ENCODE measurements at regions not wholly inside any gene's neighbourhood (a gene's known extent, or its start where the extent isn't known, plus 50 kb on each side); places are given as distances from the start of the nearest gene placed in this dataset.
"Not testable (repeated sequence)": the region's sequence is repeated elsewhere in the genome, so short reads cannot be mapped to it uniquely, and the experiment has no call there.

DNA sequence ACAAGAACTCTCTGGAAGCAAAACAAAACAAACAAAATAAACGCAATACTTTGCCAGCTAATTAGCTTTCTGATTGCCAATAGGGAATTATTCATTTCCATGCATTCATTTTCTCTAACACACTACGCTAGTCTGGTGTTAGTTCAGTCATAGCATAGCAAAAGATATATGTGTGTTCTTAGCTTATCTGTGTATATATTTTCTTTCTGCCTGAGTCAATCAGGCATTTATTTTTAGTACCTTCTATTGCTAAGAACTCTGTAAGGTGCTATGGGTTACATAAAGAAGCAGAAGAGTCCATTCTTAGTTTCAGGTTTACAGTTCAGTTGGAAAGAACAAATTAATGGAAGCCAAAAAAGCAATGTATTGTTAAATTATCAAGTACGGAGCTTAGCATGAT is 490.9 kb downstream of the KLF5 start:
- no peak for DNase-seq

DNA sequence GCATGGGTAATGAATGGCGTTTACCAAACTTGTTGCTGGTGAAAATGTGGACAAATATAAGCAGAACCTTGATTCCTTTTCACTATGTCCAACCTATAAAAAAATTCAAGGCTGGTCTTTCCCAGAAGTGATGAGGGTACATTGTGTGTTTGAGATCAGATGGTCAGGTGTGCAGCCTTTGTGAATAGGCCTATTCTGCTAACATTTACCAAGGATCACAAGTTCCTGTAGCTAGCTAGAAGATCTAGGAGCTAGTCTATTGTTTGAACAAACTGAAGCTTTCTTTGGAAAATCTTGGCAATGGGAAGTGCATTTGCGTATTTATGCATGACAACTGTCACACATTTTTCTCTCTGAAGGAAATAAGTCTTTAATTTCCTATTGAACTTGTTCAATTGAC is 489.6 kb downstream of the KLF5 start:
- no peak for DNase-seq

DNA sequence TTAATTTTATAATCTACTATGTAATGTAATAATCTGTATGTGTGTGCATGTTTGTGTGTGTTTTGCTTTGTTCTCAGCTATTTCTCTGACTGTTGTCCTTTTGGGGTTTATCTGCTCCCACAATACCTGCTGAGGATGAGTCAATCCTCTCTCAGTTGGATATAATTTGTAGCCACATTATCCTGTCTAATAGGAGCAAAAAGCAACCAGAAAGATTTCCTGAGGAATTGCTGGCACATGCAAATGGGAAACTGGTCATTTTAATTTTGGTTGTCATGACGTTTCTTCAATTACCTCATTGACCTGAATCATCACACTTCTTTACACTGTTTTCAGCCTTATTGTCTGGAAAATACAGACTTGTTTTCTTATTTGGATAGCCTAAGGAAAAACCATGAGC is 488.4 kb downstream of the KLF5 start:
- no peak for DNase-seq

DNA sequence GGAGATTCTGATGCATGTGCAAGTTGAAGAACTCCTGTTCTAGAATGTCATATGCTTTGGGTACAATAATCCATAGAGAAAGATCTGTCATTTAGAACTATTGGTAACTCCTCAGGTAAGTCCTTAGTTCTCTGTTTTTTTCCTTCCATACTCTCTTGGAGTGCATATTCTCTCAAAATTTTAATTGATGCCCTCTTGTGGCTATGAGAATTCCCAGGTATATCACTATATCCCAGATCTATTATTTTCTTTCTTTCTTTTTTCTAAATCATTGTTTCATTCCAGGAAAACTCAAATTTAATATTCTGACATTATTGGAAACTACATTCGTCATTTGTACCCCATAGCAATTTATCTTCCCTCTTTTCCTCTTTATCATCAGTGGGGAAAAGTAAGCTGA is 485.4 kb downstream of the KLF5 start:
- no peak for DNase-seq

DNA sequence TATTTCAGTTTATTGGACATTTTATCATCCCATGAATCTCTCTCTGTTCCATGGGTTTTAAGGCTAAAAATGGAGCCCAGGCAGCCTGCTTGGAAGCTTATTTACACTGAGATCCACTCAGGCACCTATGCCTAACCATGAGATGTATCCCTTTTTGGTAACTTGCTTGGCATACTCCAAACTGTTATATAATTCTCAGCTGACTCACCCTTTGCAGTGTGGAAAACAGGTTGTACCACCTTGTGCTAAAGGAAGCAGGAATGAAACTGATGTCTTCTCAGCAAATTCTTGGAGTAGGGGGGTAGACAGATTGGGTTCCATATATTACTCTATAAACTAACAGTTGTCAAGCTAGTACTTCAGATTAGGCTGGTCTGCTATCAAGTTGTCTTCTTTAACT is 483.6 kb downstream of the KLF5 start:
- no peak for DNase-seq

DNA sequence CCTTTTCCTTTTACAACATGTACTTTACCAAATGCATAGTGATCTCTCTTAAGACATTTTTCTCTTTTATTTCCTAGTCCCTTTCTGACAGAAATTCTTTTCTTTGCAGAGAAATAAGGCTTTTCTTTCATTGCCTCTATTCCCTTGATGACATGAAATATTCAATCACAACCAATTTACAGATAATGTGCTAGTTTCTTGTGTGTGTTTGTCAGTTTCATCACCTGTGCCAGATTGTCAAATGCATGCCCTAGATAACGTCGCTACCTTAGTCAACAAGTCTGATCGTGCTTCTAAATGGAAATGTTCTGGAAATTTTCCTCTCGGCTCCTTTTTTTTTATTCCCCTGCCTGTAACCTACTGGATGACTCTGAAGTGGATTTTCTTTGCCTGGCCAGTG is 478.1 kb downstream of the KLF5 start:
- no peak for DNase-seq

DNA sequence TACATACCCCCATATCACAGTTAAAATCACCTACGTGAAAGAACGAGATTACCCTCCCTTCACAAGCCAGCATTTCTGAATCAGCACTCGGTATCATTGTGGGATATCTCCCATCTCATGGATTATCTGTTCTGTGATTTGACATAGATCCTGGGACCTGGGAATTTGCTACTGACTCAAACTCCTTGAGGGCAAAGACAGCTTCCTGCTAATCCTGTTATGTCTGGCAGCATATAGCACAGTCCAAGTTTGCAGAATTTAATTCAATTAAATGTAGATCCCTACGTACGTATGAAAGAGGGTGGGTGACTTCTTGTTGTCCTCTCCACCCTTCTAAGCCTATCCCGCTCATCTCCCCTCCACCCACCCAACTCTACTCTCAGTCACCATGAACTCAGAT is 476.5 kb downstream of the KLF5 start:
- no peak for DNase-seq

DNA sequence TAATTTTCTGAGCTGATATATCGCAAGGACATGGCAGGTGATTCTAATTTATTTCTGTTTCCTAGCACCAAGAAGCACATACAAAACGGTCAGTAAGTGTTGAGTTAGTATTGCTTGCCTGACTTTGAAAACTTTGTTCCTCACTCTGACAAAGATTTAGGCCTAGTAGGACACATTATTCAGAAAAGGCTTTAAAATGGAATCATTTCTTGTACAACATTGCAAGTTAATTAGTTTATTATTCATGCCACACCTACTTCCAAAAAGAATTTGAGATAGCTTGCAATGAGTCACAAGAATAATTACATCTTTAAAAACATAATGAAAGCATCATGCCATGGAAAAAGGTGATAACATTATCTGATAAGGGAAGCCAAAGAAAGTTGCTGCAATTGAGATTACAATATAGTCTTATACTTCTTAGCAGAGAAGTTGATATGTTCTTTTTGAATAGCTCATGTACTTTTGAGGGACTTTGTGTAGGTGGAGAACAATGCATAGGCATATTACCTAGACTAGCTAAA is 474.2 kb downstream of the KLF5 start:
- DNase-seq: no peak

DNA sequence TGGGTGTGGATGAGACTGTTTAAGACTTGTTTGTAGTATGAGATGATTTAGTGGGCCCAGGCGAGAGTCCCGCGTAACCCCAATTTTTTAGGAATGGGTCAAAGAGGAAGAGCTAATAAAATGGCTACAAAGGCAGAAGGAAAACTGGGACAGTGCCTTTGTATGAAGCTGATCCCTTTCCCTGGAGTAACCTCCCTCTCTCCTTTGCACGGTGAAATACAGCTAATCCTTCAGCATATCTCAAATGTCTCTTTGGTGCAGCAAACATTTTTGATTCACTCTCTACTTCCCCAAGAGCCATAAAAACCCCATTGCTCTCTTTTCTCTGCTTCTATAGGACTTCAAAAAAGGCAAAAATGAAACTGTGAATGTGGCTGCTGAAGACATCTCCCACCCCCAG is 473.8 kb downstream of the KLF5 start:
- no peak for DNase-seq

DNA sequence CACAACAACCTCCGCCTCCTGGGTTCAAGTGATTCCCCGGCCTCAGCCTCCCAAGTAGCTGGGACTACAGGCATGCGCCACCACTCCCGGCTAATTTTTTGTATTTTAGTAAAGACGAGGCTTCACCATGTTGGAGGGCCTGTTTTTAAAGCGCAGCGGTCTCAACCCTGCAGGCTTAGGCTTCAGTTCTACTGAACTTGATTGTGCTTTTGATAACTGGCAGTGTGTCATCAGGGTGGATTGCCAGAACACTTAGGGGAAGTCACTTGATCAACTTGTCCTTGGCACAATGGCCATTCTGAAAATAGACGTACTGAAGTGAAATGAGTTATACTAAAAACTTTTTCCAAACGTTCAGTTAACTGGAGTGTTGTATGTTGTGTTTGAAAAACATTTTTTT is 472.2 kb downstream of the KLF5 start:
- DNase-seq: no peak

DNA sequence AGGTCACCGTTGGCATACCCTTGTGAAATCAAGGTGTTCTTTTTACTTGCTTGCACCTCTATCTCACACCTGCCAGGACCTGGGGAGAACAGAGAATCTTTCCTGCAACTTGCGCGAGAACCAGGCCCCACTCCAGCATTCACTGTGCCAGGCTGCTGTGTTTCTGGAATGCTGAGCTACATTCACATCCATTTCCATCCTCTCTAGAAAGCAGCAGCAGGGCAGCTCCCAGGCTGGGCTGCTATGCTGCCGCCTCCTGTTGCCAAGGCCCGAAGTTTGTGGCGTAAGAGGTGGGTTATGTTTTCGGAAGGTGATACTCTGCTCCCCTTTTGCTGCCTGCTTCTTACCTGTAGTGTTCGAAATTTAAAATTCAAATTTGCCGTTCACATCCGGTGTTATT is 464.1 kb downstream of the KLF5 start:
- DNase-seq: no peak

DNA sequence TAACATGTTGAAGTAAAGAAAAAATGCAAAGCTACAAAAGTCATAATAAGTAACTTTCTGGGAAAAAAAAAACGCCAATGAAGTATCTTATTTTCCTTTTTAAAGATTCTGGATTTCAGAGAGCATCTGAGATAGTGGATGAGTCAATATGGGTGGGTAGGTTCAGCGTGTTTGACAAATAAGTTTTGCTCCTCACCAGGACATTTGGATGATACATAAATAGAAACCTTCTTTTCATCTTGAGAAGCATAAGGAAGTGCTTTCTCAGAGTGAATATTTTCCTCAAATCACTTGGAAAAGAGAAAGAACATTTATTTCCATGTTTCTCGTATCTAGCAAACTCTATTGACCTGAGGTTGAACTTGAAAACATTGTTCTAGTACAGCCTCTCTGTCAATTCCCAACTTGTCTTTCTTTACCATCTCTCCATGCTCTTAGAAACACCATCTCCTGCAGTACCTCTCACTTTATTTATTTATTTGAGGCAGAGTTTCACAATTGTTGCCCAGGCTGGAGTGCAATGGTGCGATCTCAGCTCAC is 463.2 kb downstream of the KLF5 start:
- no peak for DNase-seq

DNA sequence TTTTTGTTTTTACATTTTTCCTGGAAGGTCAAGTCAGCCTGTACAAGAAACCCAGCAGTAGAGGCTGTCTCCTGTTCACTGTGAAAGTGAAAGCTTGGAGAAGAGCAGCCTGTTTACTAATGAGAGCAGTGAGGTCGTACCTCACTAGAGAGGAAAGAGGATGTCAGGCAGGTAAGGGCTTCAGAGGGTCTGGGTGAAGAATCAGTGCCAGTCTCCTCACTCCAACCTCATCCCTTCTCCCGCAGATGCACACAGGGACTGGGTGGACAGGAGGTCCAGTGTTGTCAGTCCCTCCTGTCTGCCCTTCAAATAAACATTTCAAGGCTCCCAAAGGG is 462.5 kb downstream of the KLF5 start:
- no peak for DNase-seq

DNA sequence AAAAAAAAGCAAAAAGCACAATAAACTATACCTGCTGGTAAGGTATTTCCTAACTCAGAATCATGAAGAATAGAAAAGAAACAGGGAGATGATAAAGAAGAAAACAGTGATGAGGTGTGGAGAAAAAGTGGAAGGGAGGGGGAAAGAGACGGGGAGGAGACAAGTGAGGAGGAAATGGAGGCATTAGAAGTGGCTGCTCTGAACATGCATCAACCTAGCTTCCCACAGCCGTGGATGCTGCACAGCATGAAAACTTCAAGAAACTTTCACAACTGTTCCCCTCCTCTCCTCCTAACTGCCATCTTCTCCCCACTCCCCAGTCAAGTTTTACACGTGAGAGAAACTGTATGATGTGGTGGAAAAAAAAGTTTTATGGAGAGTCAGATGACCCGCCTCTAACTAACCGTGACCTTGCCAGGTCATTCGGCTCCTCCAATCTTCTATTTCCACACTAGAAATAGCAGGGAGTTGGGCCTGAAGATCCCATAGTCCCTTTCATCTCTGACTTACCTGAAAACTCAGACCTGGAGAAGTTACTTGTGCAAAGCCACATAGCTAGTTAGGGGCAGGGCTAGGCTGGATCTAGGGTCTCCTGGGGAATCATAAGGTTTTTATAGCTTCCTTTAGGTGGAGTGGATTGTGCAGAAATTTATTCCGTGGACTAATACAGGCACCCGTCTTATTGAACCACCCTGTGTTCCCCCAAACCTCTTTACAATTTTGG is 461.9 kb downstream of the KLF5 start:
- no peak for DNase-seq

DNA sequence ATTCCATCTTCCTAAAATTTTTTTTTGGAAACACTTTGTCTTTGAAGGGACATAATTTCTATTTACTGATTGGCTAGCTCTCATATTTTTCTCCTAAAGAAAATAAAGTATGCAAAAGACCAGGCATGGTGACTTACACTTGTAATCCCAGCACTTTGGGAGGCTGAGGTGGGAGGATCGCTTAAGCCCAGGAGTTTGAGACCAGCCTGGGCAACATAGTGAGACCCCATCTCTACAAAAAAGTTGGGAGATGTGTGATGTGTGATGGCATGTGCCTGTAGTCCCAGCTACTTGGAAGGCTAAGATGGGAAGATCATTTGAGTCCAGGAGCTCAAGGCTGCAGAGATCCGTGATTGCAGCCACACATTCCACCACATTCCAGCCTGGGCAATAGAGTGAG is 461.3 kb downstream of the KLF5 start:
- not testable (repeated sequence) for DNase-seq

DNA sequence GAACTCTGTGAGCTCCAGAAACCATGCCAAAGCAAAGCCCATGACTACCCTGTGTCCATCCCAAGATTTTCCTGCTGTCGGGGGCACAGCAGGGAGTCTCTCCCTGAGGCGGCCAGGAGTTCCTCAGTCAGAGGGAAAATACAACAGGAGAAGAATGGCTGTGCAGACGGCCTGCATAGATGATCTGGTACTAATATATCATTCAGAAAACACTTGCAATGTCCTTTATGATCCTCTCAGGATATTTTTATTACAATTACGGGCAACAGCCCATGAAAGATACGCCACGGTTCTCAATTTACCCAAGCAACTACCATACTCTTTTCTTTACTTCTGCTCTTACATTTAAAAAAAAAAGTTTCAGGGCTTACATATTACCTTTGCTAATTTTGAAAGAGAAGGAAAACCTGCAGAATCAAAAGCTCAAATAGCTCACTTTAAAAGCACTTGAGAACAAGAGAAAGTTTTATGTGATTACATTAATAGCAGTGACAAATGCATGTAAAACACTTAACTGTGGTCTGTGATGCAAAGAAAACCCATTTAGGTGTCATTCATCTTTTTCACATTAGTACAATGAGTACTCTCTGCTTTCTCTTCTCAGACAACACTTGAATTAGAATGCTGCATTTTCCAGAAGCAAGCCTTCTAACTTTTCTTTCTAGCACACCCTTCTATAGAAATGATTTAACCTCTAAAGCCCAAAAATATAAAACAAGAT is 460.8 kb downstream of the KLF5 start:
- DNase-seq: no peak

DNA sequence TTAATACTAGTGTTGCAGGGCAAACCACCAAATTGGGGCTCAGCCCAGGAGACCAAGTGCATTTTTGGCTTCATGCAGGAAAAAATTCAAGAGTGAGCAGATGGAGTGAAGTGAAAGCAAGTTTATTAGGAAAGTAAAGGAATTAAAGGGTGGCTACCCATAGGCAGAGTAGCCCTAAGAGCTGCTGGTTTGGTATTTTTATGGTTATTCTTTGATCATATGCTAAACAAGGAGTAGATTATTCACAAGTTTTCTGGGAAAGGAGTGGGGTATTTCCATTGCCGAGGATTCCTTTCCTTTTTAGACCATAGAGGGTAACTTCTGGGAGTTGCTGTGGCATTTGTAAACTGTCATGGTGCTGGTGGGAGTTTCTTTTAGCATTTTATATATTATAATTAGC is 459.0 kb downstream of the KLF5 start:
- DNase-seq: no peak

DNA sequence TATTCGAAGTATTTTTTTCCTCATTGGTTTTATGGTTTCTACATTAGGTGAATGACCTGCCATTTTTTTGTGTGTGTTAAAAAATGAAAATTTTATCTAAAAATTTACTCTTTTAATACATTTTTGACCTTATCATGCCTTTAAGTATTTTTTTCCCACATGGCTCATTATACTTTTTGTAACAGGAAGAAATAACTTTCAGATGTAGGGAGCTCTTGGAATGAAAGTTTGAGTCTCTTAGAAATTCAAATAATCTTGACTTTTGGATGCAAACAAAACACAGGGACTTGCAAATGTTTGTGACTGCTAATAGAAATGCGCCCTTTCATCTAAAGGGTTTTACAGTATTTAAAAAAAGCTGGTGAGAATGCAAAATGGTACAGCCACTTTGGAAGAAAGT is 457.9 kb downstream of the KLF5 start:
- DNase-seq: no peak

DNA sequence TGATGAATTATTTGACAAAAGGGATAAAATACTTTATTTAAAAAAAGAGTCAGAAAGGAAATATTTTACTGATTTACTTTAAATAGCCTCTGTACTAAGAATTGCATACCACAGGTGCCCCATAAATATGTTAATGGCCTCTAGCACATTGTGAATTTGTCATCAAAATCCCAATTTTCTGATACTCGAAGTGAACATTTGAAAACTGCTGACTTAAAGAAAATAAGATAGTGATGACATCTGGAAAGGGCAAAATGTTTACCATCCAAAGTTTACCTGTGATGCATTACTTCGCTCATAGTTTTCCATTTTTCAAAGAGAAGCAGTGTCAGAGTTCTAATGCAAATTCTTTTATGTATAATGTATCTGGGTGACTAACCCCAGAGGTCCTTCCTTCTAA is 455.4 kb downstream of the KLF5 start:
- no peak for DNase-seq

DNA sequence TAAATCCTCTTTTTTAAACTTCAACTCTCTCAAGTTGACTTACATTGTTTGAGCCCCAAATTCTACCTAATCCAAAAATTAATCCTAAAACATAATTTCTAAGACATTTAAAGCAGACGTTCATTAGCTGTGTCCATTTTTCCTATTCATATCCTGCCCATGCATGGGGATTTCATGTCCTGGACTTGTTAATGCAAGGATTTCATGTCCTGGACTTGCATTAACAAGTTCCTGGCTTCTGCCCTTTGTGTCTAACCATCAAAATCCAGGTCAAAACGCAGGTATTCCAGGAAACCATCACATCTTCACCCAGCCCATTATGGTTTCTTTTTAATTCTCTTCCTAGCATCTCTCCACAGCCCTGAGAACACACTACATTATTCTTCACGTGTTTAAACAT is 454.9 kb downstream of the KLF5 start:
- DNase-seq: no peak

DNA sequence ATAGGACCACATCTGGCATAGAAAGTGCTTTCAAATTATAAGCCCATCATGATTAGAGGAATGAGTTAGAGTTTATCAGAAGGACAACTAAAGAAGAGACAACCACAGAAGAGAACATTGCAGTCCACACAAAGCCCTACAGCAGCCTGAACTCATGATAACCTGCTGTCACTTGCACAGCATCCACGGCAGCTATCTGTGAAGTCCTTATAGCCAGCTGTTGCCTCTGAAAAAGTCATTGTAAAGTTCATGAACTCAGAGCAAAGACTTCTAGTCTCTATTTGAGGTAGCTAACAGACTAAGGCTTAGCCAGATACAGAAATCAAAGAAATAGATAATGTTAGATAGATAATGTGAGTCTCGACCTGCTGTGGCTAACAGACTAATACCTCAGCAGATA is 450.0 kb downstream of the KLF5 start:
- no peak for DNase-seq

DNA sequence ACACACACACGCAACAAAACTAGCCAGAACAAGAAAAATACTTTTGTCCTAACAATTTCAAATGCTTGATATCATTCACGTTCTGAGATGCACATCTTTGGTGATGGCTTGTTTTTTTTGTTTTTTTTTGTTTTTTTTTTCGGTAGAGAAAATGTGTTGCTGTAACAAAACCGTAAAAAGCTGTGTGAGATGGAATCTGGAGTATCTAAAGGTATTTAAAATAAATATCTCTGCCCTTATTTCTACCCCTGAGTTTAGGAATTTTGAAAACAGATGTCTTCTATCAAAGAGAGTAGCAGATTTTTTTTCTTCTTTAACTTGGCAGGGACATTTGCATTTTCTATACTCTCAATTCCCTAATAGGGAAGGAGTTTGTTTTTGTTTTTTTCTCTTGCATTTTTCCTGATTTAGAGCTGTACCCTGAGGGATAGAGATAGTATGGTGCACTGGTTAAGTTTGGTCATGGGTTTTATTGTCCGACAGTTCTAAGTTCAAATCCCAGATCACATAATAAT is 446.6 kb downstream of the KLF5 start:
- no peak for DNase-seq

DNA sequence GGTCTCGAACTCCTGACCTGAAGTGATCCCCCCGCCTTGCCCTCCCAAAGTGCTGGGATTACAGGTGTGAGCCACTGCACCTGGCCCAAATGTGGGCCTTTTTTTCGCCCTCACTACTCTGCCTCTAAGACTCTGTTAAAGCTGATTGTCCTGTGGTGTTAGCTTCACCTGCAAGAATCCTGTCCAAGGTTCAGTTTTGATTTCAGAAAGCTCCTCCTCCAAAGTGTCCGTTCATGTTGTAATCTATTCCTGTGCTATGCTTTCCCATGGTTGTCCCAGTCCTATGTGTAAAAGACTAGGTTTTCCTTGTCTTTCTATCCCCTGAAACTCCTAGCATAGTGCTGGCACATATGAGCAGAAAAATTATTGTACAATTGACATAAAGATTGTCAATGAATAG is 440.9 kb downstream of the KLF5 start:
- DNase-seq: no peak

DNA sequence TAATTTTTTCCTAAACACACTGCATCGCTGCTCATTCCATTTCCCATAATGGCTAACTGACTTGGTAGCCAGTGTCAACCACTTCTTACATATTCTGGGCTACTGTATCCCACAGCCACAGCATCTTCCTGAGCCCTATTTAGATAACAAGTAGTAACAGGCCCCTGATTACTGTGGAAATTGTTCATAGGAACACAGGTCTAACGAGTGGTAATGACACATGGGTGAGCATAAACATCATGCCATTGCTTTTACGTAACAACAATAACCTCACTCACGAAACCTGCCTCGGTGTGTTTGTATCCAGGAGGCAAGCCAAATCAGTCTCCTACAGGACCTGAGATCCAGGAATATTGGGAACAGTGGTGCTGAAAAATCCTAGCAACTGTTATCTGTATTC is 438.6 kb downstream of the KLF5 start:
- no peak for DNase-seq

All from right kidney (tissue), 1 donor.